H9 (cell line): ENCODE measurements at regions not wholly inside any gene's neighbourhood (a gene's known extent, or its start where the extent isn't known, plus 50 kb on each side); places are given as distances from the start of the nearest gene placed in this dataset.

Experiments
- DNase-seq: peaks from one replicate; pipeline ENCODE4 v3.0.0-alpha.2; 2017
- H2AFZ ChIP-seq: one replicate; pipeline ENCODE4 v1.6.1; 2013; ENCODE audit warnings: mild to moderate bottlenecking, low read length, control low read depth, moderate library complexity
- H2AK5ac ChIP-seq: 2 replicates; pipeline ENCODE4 v1.6.1; 2013; ENCODE audit warnings: low read length, control low read depth, mixed read lengths; ENCODE audit not compliant: insufficient read length
- H2BK120ac ChIP-seq: one replicate; pipeline ENCODE4 v1.6.1; 2013; ENCODE audit warnings: low read depth, mild to moderate bottlenecking, low read length, control low read depth, inconsistent platforms; ENCODE audit not compliant: poor library complexity, severe bottlenecking
- H2BK12ac ChIP-seq: 2 replicates; pipeline ENCODE4 v1.6.1; 2013; ENCODE audit warnings: low read length, control low read depth, mixed read lengths, low read depth; ENCODE audit not compliant: insufficient read length
- H2BK15ac ChIP-seq: 2 replicates; pipeline ENCODE4 v1.6.1; 2013; ENCODE audit warnings: low read depth, low read length, control low read depth
- H2BK20ac ChIP-seq: one replicate; pipeline ENCODE4 v1.6.1; 2013; ENCODE audit warnings: low read depth, mild to moderate bottlenecking, low read length, control low read depth, inconsistent platforms; ENCODE audit not compliant: poor library complexity, severe bottlenecking
- H2BK5ac ChIP-seq: 2 replicates; pipeline ENCODE4 v1.6.1; 2013; ENCODE audit warnings: low read length, control low read depth, mixed read lengths; ENCODE audit not compliant: insufficient read length
- H3K14ac ChIP-seq: 2 replicates; pipeline ENCODE4 v1.6.1; 2013; ENCODE audit warnings: low read length, control low read depth; ENCODE audit not compliant: insufficient read depth
- H3K18ac ChIP-seq: 2 replicates; pipeline ENCODE4 v1.6.1; 2013; ENCODE audit warnings: low read depth, mild to moderate bottlenecking, mixed read lengths, low read length, control low read depth; ENCODE audit not compliant: insufficient read length
- H3K23ac ChIP-seq: 2 replicates; pipeline ENCODE4 v1.6.1; 2013; ENCODE audit warnings: low read length, control low read depth, mixed read lengths, low read depth; ENCODE audit not compliant: insufficient read length
- H3K23me2 ChIP-seq: 2 replicates; pipeline ENCODE4 v1.6.1; 2013; ENCODE audit warnings: low read depth, mild to moderate bottlenecking, mixed read lengths, low read length, control low read depth; ENCODE audit not compliant: insufficient read length, poor library complexity, severe bottlenecking
- H3K27ac ChIP-seq: 2 replicates; pipeline ENCODE4 v1.5.1; 2013; ENCODE audit warnings: low read length, control low read depth, mixed read lengths, low read depth; ENCODE audit not compliant: insufficient read length
- H3K27me3 ChIP-seq: 2 replicates; pipeline ENCODE4 v1.6.1; 2013; ENCODE audit warnings: low read length, control low read depth, inconsistent platforms; ENCODE audit not compliant: insufficient read depth
- H3K4ac ChIP-seq: 2 replicates; pipeline ENCODE4 v1.6.1; 2013; ENCODE audit warnings: low read depth, mild to moderate bottlenecking, control low read depth, inconsistent platforms, low read length, moderate library complexity
- H3K4me1 ChIP-seq: 2 replicates; pipeline ENCODE4 v1.6.1; 2013; ENCODE audit warnings: low read length, control low read depth, inconsistent platforms; ENCODE audit not compliant: insufficient read depth
- H3K4me2 ChIP-seq: 2 replicates; pipeline ENCODE4 v1.6.1; 2013; ENCODE audit warnings: low read length, control low read depth, mixed read lengths; ENCODE audit not compliant: insufficient read length, insufficient read depth
- H3K56ac ChIP-seq: 2 replicates; pipeline ENCODE4 v1.6.1; 2013; ENCODE audit warnings: low read depth, mild to moderate bottlenecking, mixed read lengths, low read length, control low read depth; ENCODE audit not compliant: insufficient read length
- H3K79me1 ChIP-seq: 2 replicates; pipeline ENCODE4 v1.6.1; 2013; ENCODE audit warnings: low read depth, mild to moderate bottlenecking, moderate library complexity, low read length, control low read depth, inconsistent platforms; ENCODE audit not compliant: insufficient read depth, poor library complexity, severe bottlenecking
- H3K79me2 ChIP-seq: 2 replicates; pipeline ENCODE4 v1.6.1; 2013; ENCODE audit warnings: low read length, control low read depth, inconsistent platforms; ENCODE audit not compliant: insufficient read depth
- H3K9ac ChIP-seq: 2 replicates; pipeline ENCODE4 v1.6.1; 2013; ENCODE audit warnings: low read length, control low read depth, mixed read lengths; ENCODE audit not compliant: insufficient read length; ENCODE audit errors: extremely low read depth
- H3K9me3 ChIP-seq: one replicate; pipeline ENCODE4 v1.6.1; 2013; ENCODE audit warnings: low read depth, low read length, inconsistent platforms; ENCODE audit not compliant: control insufficient read depth
- H3T11ph ChIP-seq: one replicate; pipeline ENCODE4 v1.6.1; 2013; ENCODE audit warnings: mild to moderate bottlenecking, low read length, control low read depth, inconsistent platforms
- H4K20me1 ChIP-seq: one replicate; pipeline ENCODE4 v1.6.1; 2013; ENCODE audit not compliant: control insufficient read depth, insufficient read length, insufficient read depth
- H4K5ac ChIP-seq: 2 replicates; pipeline ENCODE4 v1.6.1; 2013; ENCODE audit warnings: low read depth, mild to moderate bottlenecking, mixed read lengths, low read length, control low read depth; ENCODE audit not compliant: insufficient read length
- H4K8ac ChIP-seq: replicated peaks from 2 replicates; pipeline ENCODE4 v1.6.1; 2013; ENCODE audit warnings: low read length, control low read depth, mixed read lengths, low read depth; ENCODE audit not compliant: insufficient read length
- H4K91ac ChIP-seq: 2 replicates; pipeline ENCODE4 v1.6.1; 2013; ENCODE audit warnings: low read depth, mild to moderate bottlenecking, moderate library complexity, mixed read lengths, low read length, control low read depth; ENCODE audit not compliant: insufficient read length
- H3K27ac Mint-ChIP-seq, 3 experiments: 2 replicates in 2 of 3; 3 replicates in 1 of 3; pipeline ENCODE4 v1.8.0; 2020 to 2021; ENCODE audit warnings: mixed read lengths in 3 of 3, mild to moderate bottlenecking in 1 of 3, moderate library complexity in 1 of 3
- H3K27me3 Mint-ChIP-seq: 2 replicates; pipeline ENCODE4 v1.8.0; 2021; ENCODE audit warnings: low read depth, mild to moderate bottlenecking, moderate library complexity, mixed read lengths
- H3K36me3 Mint-ChIP-seq, 3 experiments: 2 replicates in 2 of 3; 3 replicates in 1 of 3; pipeline ENCODE4 v1.8.0; 2020 to 2021; ENCODE audit warnings: low read depth in 3 of 3, mixed read lengths in 3 of 3; ENCODE audit not compliant: insufficient read depth in 1 of 3
- H3K4me1 Mint-ChIP-seq, 2 experiments: 2 replicates each; pipeline ENCODE4 v1.8.0; 2020; ENCODE audit warnings: mixed read lengths in 2 of 2
- H3K4me3 Mint-ChIP-seq, 2 experiments: 2 replicates in 1 of 2; 3 replicates in 1 of 2; pipeline ENCODE4 v1.8.0; 2020 to 2021; ENCODE audit warnings: mild to moderate bottlenecking in 2 of 2, mixed read lengths in 2 of 2, moderate library complexity in 1 of 2
- H3K9me3 Mint-ChIP-seq, 2 experiments: 2 replicates in 1 of 2; 3 replicates in 1 of 2; pipeline ENCODE4 v1.8.0; 2020; ENCODE audit warnings: mild to moderate bottlenecking in 2 of 2, mixed read lengths in 2 of 2, moderate library complexity in 1 of 2
- CTCF ChIP-seq: fragments of 200-600 bp; sonication (generic); conservative IDR thresholded peaks from 3 replicates; pipeline ENCODE4 v1.8.0; 2021; ENCODE audit warnings: antibody characterized with exemption, mild to moderate bottlenecking
- WGBS: extraction: QIAGEN DNeasy Blood & Tissue Kit; methylation state at CpG from one replicate; pipeline ENCODE4 v1.1.7; 2013; ENCODE audit warnings: missing lambda C conversion rate, low lambda C conversion rate, mixed read lengths; ENCODE audit not compliant: insufficient read length; ENCODE audit errors: extremely low coverage; 5-methylcytosine and 5-hydroxymethylcytosine counted together

- Histone ChIP-seq H3K9ac (no peak overlapping the region), H2BK15ac (no peak overlapping the region), H3T11ph (no peak overlapping the region), H3K4ac (no peak overlapping the region), H2BK120ac (no peak overlapping the region), H3K4me1 (no peaks in the 10 kb centered on the region), H2BK20ac (no peak overlapping the region), H2BK5ac (no peak overlapping the region), H2AK5ac (no peak overlapping the region), H3K79me1 (no peaks in the 10 kb centered on the region), H3K23ac (no peak overlapping the region), H3K14ac (no peak overlapping the region), H3K23me2 (no peaks in the 10 kb centered on the region), H4K8ac (no peak overlapping the region), H3K4me2 (no peak overlapping the region), H3K27me3 (no peaks in the 10 kb centered on the region; the same call in 1 of the 2 replicates), H4K20me1 (no peaks in the 10 kb centered on the region), H3K79me2 (no peaks in the 10 kb centered on the region), H2AFZ (no peak overlapping the region), H3K27ac (no peak overlapping the region), H3K56ac (no peak overlapping the region), H4K91ac (no peak overlapping the region), H2BK12ac (no peak overlapping the region), H3K9me3 (no peaks in the 10 kb centered on the region), H4K5ac (no peak overlapping the region), H3K18ac (no peak overlapping the region)
- WGBS: no CpG with 5 or more reads among the region's 9 CpGs
- H3K4me3 Mint-ChIP-seq: no peak overlapping the region
- H3K27me3 Mint-ChIP-seq: peaks cover 43% of the 10 kb centered on the region
- no peak overlapping the region for H3K27ac Mint-ChIP-seq
- no peaks in the 10 kb centered on the region; a peak in 1 of 7 replicates for H3K36me3 Mint-ChIP-seq
- no peaks in the 10 kb centered on the region for H3K9me3 Mint-ChIP-seq
- H3K4me1 Mint-ChIP-seq: peaks cover 2 to 6% of the 10 kb centered on the region in 2 experiments; a peak in 1 of 4 replicates
- TF ChIP-seq CTCF: no peak
- no peak for DNase-seq
These were observed 72.3 kb upstream of the SYN3 start for GRCh38 chr22:33130473-33130872.
